ACC112 (cell line): ENCODE measurements at regions not wholly inside any gene's neighbourhood (a gene's known extent, or its start where the extent isn't known, plus 50 kb on each side); places are given as distances from the start of the nearest gene placed in this dataset.

ENCODE experiments used
- H2AFZ ChIP-seq: fragments of 200-600 bp; sonication (generic); one replicate; pipeline ENCODE4 v1.6.0; 2017; ENCODE audit warnings: antibody characterized with exemption, low read length; ENCODE audit not compliant: unreplicated experiment
- H3K27ac ChIP-seq: fragments of 200-600 bp; sonication (generic); 2 replicates; pipeline ENCODE4 v1.5.1; 2014; ENCODE audit warnings: low read depth, mild to moderate bottlenecking, antibody characterized with exemption, low read length, moderate library complexity
- H3K27me3 ChIP-seq: fragments of 200-600 bp; sonication (generic); 2 replicates; pipeline ENCODE4 v1.6.1; 2014; ENCODE audit warnings: mild to moderate bottlenecking, antibody characterized with exemption, low read length, moderate library complexity, mixed read lengths; ENCODE audit not compliant: insufficient read depth
- H3K36me3 ChIP-seq: fragments of 200-600 bp; sonication (generic); 2 replicates; pipeline ENCODE4 v1.6.1; 2016; ENCODE audit warnings: mild to moderate bottlenecking, antibody characterized with exemption, low read length, moderate library complexity, mixed read lengths; ENCODE audit not compliant: insufficient read depth
- H3K4me1 ChIP-seq: fragments of 200-600 bp; sonication (generic); one replicate; pipeline ENCODE4 v1.6.1; 2016; ENCODE audit warnings: low read length, mixed read lengths; ENCODE audit not compliant: insufficient read depth, unreplicated experiment, control insufficient read depth
- H3K4me3 ChIP-seq: fragments of 200-600 bp; sonication (generic); 2 replicates; pipeline ENCODE4 v1.5.1; 2014; ENCODE audit warnings: mild to moderate bottlenecking, low read depth, low read length
- H3K79me2 ChIP-seq: fragments of 200-600 bp; sonication (generic); one replicate; pipeline ENCODE4 v1.6.0; 2016; ENCODE audit warnings: low read length; ENCODE audit not compliant: control insufficient read depth, unreplicated experiment, insufficient read depth

- H3K4me3 ChIP-seq: peak overlapping the region; percentile 10; the same call in 1 of the 2 replicates
- H3K4me1 ChIP-seq: peaks cover 24% of the 10 kb centered on the region
Measured at GRCh38 chr6:154653385-154653784, 79.8 kb upstream of the SCAF8 start.

GRCh38 chr6:154653853-154654252, 79.4 kb upstream of the SCAF8 start:
- Histone ChIP-seq H3K27me3 (no peaks in the 10 kb centered on the region), H3K36me3 (no peaks in the 10 kb centered on the region), H3K27ac (peak overlapping the region; percentile 77), H3K4me3 (peak overlapping the region; percentile 10; the same call in 1 of the 2 replicates), H3K4me1 (peaks cover 24% of the 10 kb centered on the region), H3K79me2 (no peaks in the 10 kb centered on the region), H2AFZ (peak overlapping the region; percentile 77)

More at GRCh38 chr6:154653385-154653784, 79.8 kb upstream of the SCAF8 start:
- Histone ChIP-seq H3K79me2 (no peaks in the 10 kb centered on the region), H2AFZ (peak overlapping the region; percentile 77), H3K27ac (peak overlapping the region; percentile 77), H3K27me3 (no peaks in the 10 kb centered on the region), H3K36me3 (no peaks in the 10 kb centered on the region)

- Histone ChIP-seq H3K79me2 (no peaks in the 10 kb centered on the region), H3K4me1 (peaks cover 15% of the 10 kb centered on the region), H3K27ac (no peak overlapping the region), H3K27me3 (no peaks in the 10 kb centered on the region), H3K4me3 (no peak overlapping the region), H3K36me3 (no peaks in the 10 kb centered on the region), H2AFZ (no peak overlapping the region)
Measured at GRCh38 chr6:154656660-154657059, 76.6 kb upstream of the SCAF8 start.

GRCh38 chr6:154661768-154662167, 71.4 kb upstream of the SCAF8 start:
- Histone ChIP-seq H3K79me2 (no peaks in the 10 kb centered on the region), H3K27ac (no peak overlapping the region), H3K27me3 (no peaks in the 10 kb centered on the region), H2AFZ (no peak overlapping the region), H3K36me3 (no peaks in the 10 kb centered on the region), H3K4me3 (no peak overlapping the region), H3K4me1 (no peaks in the 10 kb centered on the region)

GRCh38 chr6:154664287-154664686, 68.9 kb upstream of the SCAF8 start:
- Histone ChIP-seq H3K27me3 (no peaks in the 10 kb centered on the region), H3K4me1 (no peaks in the 10 kb centered on the region), H2AFZ (no peak overlapping the region), H3K4me3 (no peak overlapping the region), H3K36me3 (no peaks in the 10 kb centered on the region), H3K27ac (no peak overlapping the region), H3K79me2 (no peaks in the 10 kb centered on the region)

- Histone ChIP-seq H3K27ac (no peak overlapping the region), H3K4me3 (no peak overlapping the region), H3K79me2 (no peaks in the 10 kb centered on the region), H3K4me1 (no peaks in the 10 kb centered on the region), H3K27me3 (no peaks in the 10 kb centered on the region), H2AFZ (no peak overlapping the region), H3K36me3 (no peaks in the 10 kb centered on the region)
Measured at GRCh38 chr6:154668156-154668555, 65.1 kb upstream of the SCAF8 start.

GRCh38 chr6:154672086-154672485, 61.1 kb upstream of the SCAF8 start:
- H2AFZ ChIP-seq: no peak overlapping the region
- H3K27me3 ChIP-seq: no peaks in the 10 kb centered on the region
- H3K79me2 ChIP-seq: no peaks in the 10 kb centered on the region
- no peaks in the 10 kb centered on the region for H3K36me3 ChIP-seq
- H3K4me1 ChIP-seq: no peaks in the 10 kb centered on the region
- H3K27ac ChIP-seq: no peak overlapping the region
- no peak overlapping the region for H3K4me3 ChIP-seq

- Histone ChIP-seq H3K4me1 (no peaks in the 10 kb centered on the region), H3K27ac (no peak overlapping the region), H3K79me2 (no peaks in the 10 kb centered on the region), H3K4me3 (no peak overlapping the region), H3K36me3 (no peaks in the 10 kb centered on the region), H3K27me3 (no peaks in the 10 kb centered on the region), H2AFZ (no peak overlapping the region)
Measured at GRCh38 chr6:154673919-154674318, 59.3 kb upstream of the SCAF8 start.

- Histone ChIP-seq H2AFZ (no peak overlapping the region), H3K27ac (no peak overlapping the region), H3K27me3 (no peaks in the 10 kb centered on the region), H3K36me3 (no peaks in the 10 kb centered on the region), H3K4me1 (no peaks in the 10 kb centered on the region), H3K4me3 (no peak overlapping the region), H3K79me2 (no peaks in the 10 kb centered on the region)
Measured at GRCh38 chr6:154675602-154676088, 57.6 kb upstream of the SCAF8 start.

GRCh38 chr6:154682633-154683125, 50.5 kb upstream of the SCAF8 start:
- no peak overlapping the region for H2AFZ ChIP-seq
- H3K4me3 ChIP-seq: no peak overlapping the region
- H3K36me3 ChIP-seq: no peaks in the 10 kb centered on the region
- H3K79me2 ChIP-seq: no peaks in the 10 kb centered on the region
- no peak overlapping the region for H3K27ac ChIP-seq
- H3K4me1 ChIP-seq: peaks cover 5% of the 10 kb centered on the region
- no peaks in the 10 kb centered on the region for H3K27me3 ChIP-seq
